MM.1S (cell line): ENCODE measurements at regions not wholly inside any gene's neighbourhood (a gene's known extent, or its start where the extent isn't known, plus 50 kb on each side); places are given as distances from the start of the nearest gene placed in this dataset.
A peak's percentile ranks its signal among the peaks of the same experiment; 100 is the strongest.

ENCODE experiments used
- EZH2 ChIP-seq: fragments of 300-600 bp; sonication (generic); optimal IDR thresholded peaks from 2 replicates; pipeline ENCODE3; 2017; ENCODE audit warnings: low read depth, mild to moderate bottlenecking, antibody characterized with exemption, low read length, mixed read lengths
- EZH2phosphoT487 ChIP-seq: fragments of 300-600 bp; sonication (generic); IDR thresholded peaks from 2 replicates; pipeline ENCODE4 v1.6.1; 2018; ENCODE audit warnings: antibody characterized with exemption, low read length
- TF ChIP-seq, protein P1 (sequence below): fragments of 300-600 bp; sonication (generic); IDR thresholded peaks from 2 replicates; pipeline ENCODE4 v1.5.1; 2016; ENCODE audit warnings: antibody characterized with exemption, low read length, mixed read lengths

DNA sequence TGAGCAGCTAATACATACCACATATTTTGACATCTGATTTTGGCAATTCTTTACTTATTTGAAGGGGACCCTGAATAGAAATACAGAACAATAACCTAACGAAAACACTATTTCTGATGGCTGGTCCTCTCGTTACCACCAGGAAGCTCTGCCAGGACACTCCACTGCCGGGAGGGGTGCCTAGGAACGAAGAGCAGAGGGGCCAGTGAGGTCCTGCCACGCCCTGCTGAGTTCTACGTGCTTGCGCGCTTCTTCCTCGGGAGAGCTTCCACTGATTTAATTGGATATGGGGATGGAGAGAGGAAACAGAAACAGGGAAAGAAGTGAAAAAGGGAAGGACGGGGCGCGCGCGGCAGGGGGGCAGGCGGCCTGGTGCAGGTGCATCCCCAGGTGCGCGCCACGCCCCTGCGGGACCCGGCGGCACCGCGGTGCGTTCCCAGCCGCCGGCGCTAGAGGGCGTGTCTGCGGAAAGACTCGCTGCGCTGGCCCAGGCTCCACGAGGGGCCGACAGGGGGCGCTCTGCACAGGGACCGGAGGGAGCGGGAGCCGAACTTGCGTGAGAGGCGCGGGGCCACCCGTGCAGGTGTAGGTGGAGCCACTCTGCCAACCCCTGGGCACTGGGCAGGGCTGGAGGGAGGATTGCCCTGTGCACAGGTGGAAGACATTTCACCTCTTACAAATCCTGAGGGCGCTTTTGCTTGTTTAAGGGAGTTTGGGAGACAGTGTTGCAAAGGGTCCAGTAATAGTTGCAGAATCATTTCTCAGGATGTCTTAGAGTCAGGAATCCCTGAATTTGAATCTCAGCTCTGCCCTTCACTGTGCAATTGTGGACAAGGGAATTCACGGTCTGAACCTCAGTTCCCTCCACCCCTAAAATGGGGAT is 986.3 kb upstream of the TMEM132C start:
- TF ChIP-seq, protein P1, sequence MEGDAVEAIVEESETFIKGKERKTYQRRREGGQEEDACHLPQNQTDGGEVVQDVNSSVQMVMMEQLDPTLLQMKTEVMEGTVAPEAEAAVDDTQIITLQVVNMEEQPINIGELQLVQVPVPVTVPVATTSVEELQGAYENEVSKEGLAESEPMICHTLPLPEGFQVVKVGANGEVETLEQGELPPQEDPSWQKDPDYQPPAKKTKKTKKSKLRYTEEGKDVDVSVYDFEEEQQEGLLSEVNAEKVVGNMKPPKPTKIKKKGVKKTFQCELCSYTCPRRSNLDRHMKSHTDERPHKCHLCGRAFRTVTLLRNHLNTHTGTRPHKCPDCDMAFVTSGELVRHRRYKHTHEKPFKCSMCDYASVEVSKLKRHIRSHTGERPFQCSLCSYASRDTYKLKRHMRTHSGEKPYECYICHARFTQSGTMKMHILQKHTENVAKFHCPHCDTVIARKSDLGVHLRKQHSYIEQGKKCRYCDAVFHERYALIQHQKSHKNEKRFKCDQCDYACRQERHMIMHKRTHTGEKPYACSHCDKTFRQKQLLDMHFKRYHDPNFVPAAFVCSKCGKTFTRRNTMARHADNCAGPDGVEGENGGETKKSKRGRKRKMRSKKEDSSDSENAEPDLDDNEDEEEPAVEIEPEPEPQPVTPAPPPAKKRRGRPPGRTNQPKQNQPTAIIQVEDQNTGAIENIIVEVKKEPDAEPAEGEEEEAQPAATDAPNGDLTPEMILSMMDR, result peak; percentile 96
- TF ChIP-seq EZH2, result no peak
- TF ChIP-seq EZH2phosphoT487, result no peak
